HEK293 (cell line): ENCODE measurements at regions not wholly inside any gene's neighbourhood (a gene's known extent, or its start where the extent isn't known, plus 50 kb on each side); places are given as distances from the start of the nearest gene placed in this dataset.

Source experiments
- ATF2 ChIP-seq: fragments of 450-650 bp; formaldehyde crosslinking; IDR thresholded peaks from 2 replicates; pipeline ENCODE4 v1.5.1; 2016; ENCODE audit warnings: missing biosample characterization, missing genetic modification characterization, low read depth
- CTCF ChIP-seq: fragments of 450-650 bp; formaldehyde crosslinking; IDR thresholded peaks from 2 replicates; pipeline ENCODE4 v1.5.1; 2016; ENCODE audit warnings: missing biosample characterization, missing genetic modification characterization
- RBAK ChIP-seq: fragments of 450-650 bp; formaldehyde crosslinking; IDR thresholded peaks from 2 replicates; pipeline ENCODE4 v1.5.1; 2016; ENCODE audit warnings: missing biosample characterization, missing genetic modification characterization
- ZBTB1 ChIP-seq: fragments of 450-650 bp; formaldehyde crosslinking; IDR thresholded peaks from 2 replicates; pipeline ENCODE4 v1.5.1; 2016; ENCODE audit warnings: missing biosample characterization, missing genetic modification characterization
- ZBTB11 ChIP-seq: fragments of 450-650 bp; formaldehyde crosslinking; conservative IDR thresholded peaks from 2 replicates; pipeline ENCODE4 v1.5.1; 2016; ENCODE audit warnings: low read depth, missing biosample characterization, missing genetic modification characterization
- ZEB2 ChIP-seq: fragments of 450-650 bp; formaldehyde crosslinking; IDR thresholded peaks from 2 replicates; pipeline ENCODE4 v1.5.1; 2016; ENCODE audit warnings: missing biosample characterization, missing genetic modification characterization
- ZFP41 ChIP-seq: fragments of 450-650 bp; formaldehyde crosslinking; IDR thresholded peaks from 2 replicates; pipeline ENCODE4 v1.5.1; 2016; ENCODE audit warnings: missing biosample characterization, missing genetic modification characterization, borderline replicate concordance
- ZNF114 ChIP-seq: fragments of 450-650 bp; formaldehyde crosslinking; IDR thresholded peaks from 2 replicates; pipeline ENCODE4 v1.5.0; 2017; ENCODE audit warnings: missing biosample characterization, missing genetic modification characterization
- ZNF274 ChIP-seq, 2 experiments: fragments of 200-500 bp in 1 of 2; fragments of 450-650 bp in 1 of 2; sonication (Bioruptor generic) in 1 of 2; formaldehyde crosslinking in 1 of 2; IDR thresholded peaks; 2 replicates each; pipeline versions ENCODE4 v1.5.1 to v1.6.1; 2014 to 2016; ENCODE audit warnings: borderline replicate concordance in 1 of 2, inconsistent platforms in 1 of 2, low read length in 1 of 2, missing biosample characterization in 1 of 2, missing genetic modification characterization in 1 of 2
- ZNF280D ChIP-seq: fragments of 450-650 bp; formaldehyde crosslinking; IDR thresholded peaks from 2 replicates; pipeline ENCODE4 v1.5.1; 2016; ENCODE audit warnings: missing biosample characterization, missing genetic modification characterization

- TF ChIP-seq ZBTB1 (tag by site-specific recombination) (no peak), CTCF (no peak), ZFP41 (tag by site-specific recombination) (no peak), ZNF274 (IDR thresholded peaks at IDR 0.05; ENCODE audit: low read length) (no peak), ZNF274 (tag by site-specific recombination; IDR thresholded peaks at IDR 0.05; ENCODE audit: borderline replicate concordance) (no peak), ZNF114 (no peak), ATF2 (tag by site-specific recombination) (no peak), ZBTB11 (no peak), ZNF280D (tag by site-specific recombination) (no peak), ZEB2 (tag by site-specific recombination) (no peak), RBAK (tag by site-specific recombination) (no peak)
Measured at GRCh38 chr12:64983771-64984278, 137.3 kb downstream of the WIF1 start.
